ENCODE measurements at regions not wholly inside any gene's neighbourhood (a gene's known extent, or its start where the extent isn't known, plus 50 kb on each side); places are given as distances from the start of the nearest gene placed in this dataset.

GRCh38 chr4:114393295-114394038 lies 205.1 kb upstream of the UGT8 start:
- no peak for TF ChIP-seq EZH2 (IDR thresholded peaks at IDR 0.05; ENCODE audit: borderline replicate concordance, low read depth, low read length, poor library complexity, severe bottlenecking)
- no peak for TF ChIP-seq CTCF (conservative IDR thresholded peaks at IDR 0.05; ENCODE audit: low read depth, low read length)
